SK-N-MC (cell line): ENCODE measurements at regions not wholly inside any gene's neighbourhood (a gene's known extent, or its start where the extent isn't known, plus 50 kb on each side); places are given as distances from the start of the nearest gene placed in this dataset.

Experiments
- DNase-seq: peaks from one replicate; pipeline ENCODE4 v3.0.0-alpha.2; 2011; ENCODE audit warnings: low read depth, low spot score
- H3K27ac ChIP-seq: fragments of 200-600 bp; sonication (generic); 2 replicates; pipeline ENCODE4 v1.5.1; 2016; ENCODE audit warnings: mixed run types
- H3K36me3 ChIP-seq: fragments of 200-600 bp; sonication (generic); 2 replicates; pipeline ENCODE4 v1.6.1; 2017; ENCODE audit warnings: antibody characterized with exemption, low read length, mixed read lengths; ENCODE audit not compliant: insufficient read depth
- H3K4me3 ChIP-seq: fragments of 200-600 bp; sonication (generic); 2 replicates; pipeline ENCODE4 v1.5.1; 2016
- H3K9ac ChIP-seq: fragments of 200-600 bp; sonication (generic); 2 replicates; pipeline ENCODE4 v1.8.0; 2017; ENCODE audit warnings: mixed run types, mixed read lengths; ENCODE audit not compliant: insufficient read length
- H3K9me3 ChIP-seq: fragments of 200-600 bp; sonication (generic); 2 replicates; pipeline ENCODE4 v1.6.1; 2017; ENCODE audit warnings: low read depth, mild to moderate bottlenecking, antibody characterized with exemption, low read length, moderate library complexity, mixed read lengths
- EZH2 ChIP-seq: fragments of 200-600 bp; sonication (generic); IDR thresholded peaks from one replicate; pipeline ENCODE4 v1.6.1; 2017; ENCODE audit warnings: antibody characterized with exemption
- FOXP2 ChIP-seq: optimal IDR thresholded peaks from 2 replicates; pipeline ENCODE3; 2011; ENCODE audit warnings: mild to moderate bottlenecking, moderate library complexity; ENCODE audit not compliant: insufficient read depth; ENCODE audit errors: extremely low read length, control extremely low read depth
- POLR2AphosphoS5 ChIP-seq: IDR thresholded peaks from 2 replicates; pipeline ENCODE4 v1.6.1; 2012; ENCODE audit warnings: mild to moderate bottlenecking, low read depth, low read length, borderline replicate concordance

- H3K9ac ChIP-seq = no peak overlapping the region
- TF ChIP-seq POLR2AphosphoS5 (no peak), EZH2 (no peak), FOXP2 (no peak)
- no peak overlapping the region for H3K27ac ChIP-seq
- no peaks in the 10 kb centered on the region for H3K9me3 ChIP-seq
- DNase-seq = no peak
- no peaks in the 10 kb centered on the region for H3K36me3 ChIP-seq
- H3K4me3 ChIP-seq = no peak overlapping the region
Observed at GRCh38 chr9:92188969-92189781, 74.0 kb upstream of the SPTLC1 start.

- H3K9me3 ChIP-seq = no peaks in the 10 kb centered on the region
- no peak overlapping the region for H3K27ac ChIP-seq
- no peak overlapping the region for H3K4me3 ChIP-seq
- DNase-seq = no peak
- no peak for TF ChIP-seq EZH2
- H3K9ac ChIP-seq = no peak overlapping the region
- H3K36me3 ChIP-seq = no peaks in the 10 kb centered on the region
Observed at GRCh38 chr9:92187989-92188714, 72.9 kb upstream of the SPTLC1 start.

GRCh38 chr9:92187390-92187789 lies 72.2 kb upstream of the SPTLC1 start:
- TF ChIP-seq POLR2AphosphoS5 (no peak), FOXP2 (no peak), EZH2 (no peak)
- Histone ChIP-seq H3K4me3 (no peak overlapping the region), H3K36me3 (no peaks in the 10 kb centered on the region), H3K27ac (no peak overlapping the region), H3K9ac (no peak overlapping the region), H3K9me3 (no peaks in the 10 kb centered on the region)
- DNase-seq = no peak

GRCh38 chr9:92186631-92187030 lies 71.4 kb upstream of the SPTLC1 start:
- no peaks in the 10 kb centered on the region for H3K9me3 ChIP-seq
- no peak overlapping the region for H3K27ac ChIP-seq
- H3K36me3 ChIP-seq = no peaks in the 10 kb centered on the region
- no peak overlapping the region for H3K9ac ChIP-seq
- TF ChIP-seq FOXP2 = no peak
- no peak for TF ChIP-seq POLR2AphosphoS5
- no peak for TF ChIP-seq EZH2
- H3K4me3 ChIP-seq = no peak overlapping the region
- DNase-seq = no peak

GRCh38 chr9:92185681-92186080 lies 70.5 kb upstream of the SPTLC1 start:
- TF ChIP-seq EZH2 = no peak
- no peak for TF ChIP-seq POLR2AphosphoS5
- no peak for TF ChIP-seq FOXP2
- Histone ChIP-seq H3K9ac (no peak overlapping the region), H3K27ac (no peak overlapping the region), H3K4me3 (no peak overlapping the region), H3K36me3 (no peaks in the 10 kb centered on the region), H3K9me3 (no peaks in the 10 kb centered on the region)
- no peak for DNase-seq

- TF ChIP-seq EZH2 (no peak), FOXP2 (no peak), POLR2AphosphoS5 (no peak)
- DNase-seq = no peak
- Histone ChIP-seq H3K27ac (no peak overlapping the region), H3K9ac (no peak overlapping the region), H3K9me3 (no peaks in the 10 kb centered on the region), H3K36me3 (no peaks in the 10 kb centered on the region), H3K4me3 (no peak overlapping the region)
Observed at GRCh38 chr9:92185096-92185495, 69.9 kb upstream of the SPTLC1 start.

GRCh38 chr9:92184041-92184564 lies 68.9 kb upstream of the SPTLC1 start:
- no peaks in the 10 kb centered on the region for H3K36me3 ChIP-seq

GRCh38 chr9:92183449-92183848 lies 68.2 kb upstream of the SPTLC1 start:
- Histone ChIP-seq H3K27ac (no peak overlapping the region), H3K9me3 (no peaks in the 10 kb centered on the region), H3K36me3 (no peaks in the 10 kb centered on the region), H3K9ac (no peak overlapping the region), H3K4me3 (no peak overlapping the region)
- no peak for DNase-seq
- no peak for TF ChIP-seq FOXP2
- TF ChIP-seq EZH2 = no peak
- TF ChIP-seq POLR2AphosphoS5 = no peak

More at GRCh38 chr9:92184041-92184564, 68.9 kb upstream of the SPTLC1 start:
- DNase-seq = no peak
- no peak overlapping the region for H3K27ac ChIP-seq
- H3K4me3 ChIP-seq = no peak overlapping the region
- no peaks in the 10 kb centered on the region for H3K9me3 ChIP-seq
- H3K9ac ChIP-seq = no peak overlapping the region
- no peak for TF ChIP-seq FOXP2
- TF ChIP-seq POLR2AphosphoS5 = no peak
- no peak for TF ChIP-seq EZH2
